ENCODE measurements at regions not wholly inside any gene's neighbourhood (a gene's known extent, or its start where the extent isn't known, plus 50 kb on each side); places are given as distances from the start of the nearest gene placed in this dataset.

DNA sequence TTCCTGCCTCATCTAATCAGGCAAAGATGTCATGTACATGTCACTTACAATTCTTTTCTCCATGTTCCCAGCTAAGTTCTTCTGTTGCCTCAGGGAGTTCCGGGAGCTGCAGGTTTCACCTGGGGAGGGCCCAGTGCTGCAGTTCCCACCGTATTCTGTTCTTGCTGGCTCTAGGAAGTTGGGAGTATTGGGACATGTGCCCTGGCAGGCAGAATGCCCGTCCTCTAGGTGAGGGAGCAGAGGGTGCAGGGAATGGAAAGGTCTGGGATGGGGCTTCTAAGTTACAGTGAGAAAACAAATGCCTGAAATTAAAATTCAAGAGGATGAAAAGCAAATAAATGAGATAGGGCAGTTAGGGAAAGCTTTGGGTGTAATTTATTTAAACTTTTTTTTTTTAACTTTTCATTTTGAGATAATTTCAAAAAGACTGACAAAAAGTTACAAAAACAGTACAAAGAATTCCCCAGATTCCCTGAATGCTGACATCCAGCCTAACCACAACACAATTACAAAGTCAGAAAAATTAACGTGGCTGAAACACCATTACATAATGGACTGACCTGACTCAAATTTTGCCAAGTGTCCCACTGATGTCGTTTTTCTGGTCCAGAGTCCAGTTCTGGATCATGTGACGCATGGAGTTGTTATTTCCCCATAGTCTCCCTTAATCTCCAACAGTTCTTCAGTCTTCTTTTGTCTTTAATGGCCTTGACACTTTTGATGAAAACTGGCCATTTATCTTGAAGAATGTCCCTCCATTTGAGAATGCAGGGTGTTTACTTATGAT, 187.2 kb upstream of the MYL2 start:
- no peak for DNase-seq

DNA sequence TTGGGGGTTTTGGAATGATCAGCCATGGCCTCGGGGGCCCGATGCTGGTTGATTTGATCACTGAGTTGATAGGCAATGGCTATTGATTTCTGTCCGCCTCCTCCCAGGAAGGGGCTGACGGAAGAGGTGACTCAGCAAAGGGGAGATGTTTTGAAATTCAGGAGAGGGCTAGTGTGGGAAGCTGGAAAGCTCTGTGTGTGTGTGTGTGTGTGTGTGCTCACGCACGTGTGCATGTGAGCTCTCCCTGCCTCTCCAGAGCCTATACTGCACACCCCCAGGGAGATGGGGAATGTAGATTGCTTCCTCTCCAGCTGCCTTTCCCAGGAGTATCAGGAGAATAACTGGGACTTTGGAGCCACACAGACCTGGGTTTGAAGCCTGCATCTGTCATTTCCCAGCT, 184.9 kb upstream of the MYL2 start:
- no peak for DNase-seq

GRCh38 chr12:111103583-111103982, 183.2 kb upstream of the MYL2 start:
- DNase-seq = no peak

- no peak for DNase-seq
Observed at GRCh38 chr12:111102102-111102739, 181.8 kb upstream of the MYL2 start.

GRCh38 chr12:111101003-111101402, 180.6 kb upstream of the MYL2 start:
- no peak for DNase-seq

GRCh38 chr12:111100554-111100953, 180.2 kb upstream of the MYL2 start:
- DNase-seq = no peak

DNA sequence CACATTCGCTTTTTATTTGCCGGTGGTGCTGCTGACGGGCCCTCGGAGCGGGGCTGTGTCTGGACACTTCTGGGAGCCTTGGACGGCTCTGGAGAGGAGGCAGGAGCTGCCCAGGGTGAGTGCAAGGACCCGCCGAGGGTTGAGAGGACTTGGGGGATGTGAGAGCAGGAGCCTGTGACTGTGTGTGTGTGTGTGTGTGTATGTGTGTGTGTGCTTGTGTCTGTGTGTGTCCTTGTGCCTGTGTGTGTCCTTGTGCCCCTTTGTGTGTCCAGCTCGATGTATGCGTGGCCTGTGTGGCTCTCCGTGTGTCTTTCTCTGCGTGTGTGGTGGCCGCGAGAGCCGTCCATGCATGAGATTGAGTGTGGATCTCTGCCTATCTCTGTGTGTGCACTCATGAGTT, 179.6 kb upstream of the MYL2 start:
- DNase-seq = no peak

DNA sequence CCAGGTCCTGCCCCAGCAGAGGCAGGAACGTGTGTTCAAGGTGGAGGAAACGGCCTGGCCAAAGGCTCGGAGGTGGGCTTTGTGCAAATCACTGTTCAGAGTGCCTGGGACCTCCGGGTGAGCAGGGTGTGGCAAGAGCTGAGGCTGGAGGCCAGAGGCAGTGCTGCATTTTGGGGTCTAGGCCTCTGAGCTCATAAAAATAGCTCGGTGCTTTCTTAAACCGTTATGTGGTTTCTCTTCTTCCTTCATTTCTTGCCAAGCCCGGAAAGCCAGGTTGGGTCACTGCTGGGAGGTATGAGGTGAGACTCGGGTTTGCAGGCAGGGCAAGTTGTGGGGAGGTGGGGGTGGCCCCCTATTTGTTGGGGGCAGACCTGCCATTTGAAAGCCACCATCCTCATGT, 178.8 kb upstream of the MYL2 start:
- DNase-seq = no peak

- no peak for DNase-seq
Observed at GRCh38 chr12:111094157-111095010, 174.0 kb upstream of the MYL2 start.

DNA sequence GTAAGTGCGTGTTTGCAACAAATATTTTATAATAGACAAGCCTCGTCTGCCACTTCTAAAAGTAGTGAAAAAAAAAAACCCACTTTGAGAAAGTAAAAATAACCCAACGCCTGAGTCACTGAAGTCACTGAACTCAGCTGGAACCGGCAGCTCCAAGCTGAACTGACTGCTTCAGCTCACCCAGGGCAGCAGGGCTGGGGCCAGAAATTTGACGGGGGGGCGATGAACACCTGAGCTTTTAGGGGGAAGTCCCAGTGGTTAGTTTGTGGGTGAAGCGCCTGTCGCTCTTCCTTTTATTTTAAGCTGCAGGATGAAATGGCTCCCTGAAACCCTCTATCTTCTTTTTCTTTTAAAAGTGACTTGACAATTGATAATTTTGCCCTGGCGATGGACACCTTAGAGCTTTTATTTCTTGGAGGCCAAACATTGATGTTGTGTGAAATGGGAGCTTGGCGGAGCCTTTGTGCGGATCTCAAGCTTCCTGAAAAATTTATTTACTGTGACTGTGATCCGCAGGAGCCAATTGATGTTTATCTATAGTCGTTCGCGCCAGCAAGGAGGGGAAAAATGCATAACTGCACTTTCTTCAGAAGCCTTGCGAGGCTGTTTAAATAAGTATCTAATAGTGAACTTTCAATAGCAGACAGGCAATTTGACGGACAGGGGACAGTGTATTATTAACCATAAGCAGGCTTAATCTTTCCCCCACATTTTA, 173.2 kb upstream of the MYL2 start:
- no peak for DNase-seq

GRCh38 chr12:111091051-111091450, 170.7 kb upstream of the MYL2 start:
- no peak for DNase-seq

DNA sequence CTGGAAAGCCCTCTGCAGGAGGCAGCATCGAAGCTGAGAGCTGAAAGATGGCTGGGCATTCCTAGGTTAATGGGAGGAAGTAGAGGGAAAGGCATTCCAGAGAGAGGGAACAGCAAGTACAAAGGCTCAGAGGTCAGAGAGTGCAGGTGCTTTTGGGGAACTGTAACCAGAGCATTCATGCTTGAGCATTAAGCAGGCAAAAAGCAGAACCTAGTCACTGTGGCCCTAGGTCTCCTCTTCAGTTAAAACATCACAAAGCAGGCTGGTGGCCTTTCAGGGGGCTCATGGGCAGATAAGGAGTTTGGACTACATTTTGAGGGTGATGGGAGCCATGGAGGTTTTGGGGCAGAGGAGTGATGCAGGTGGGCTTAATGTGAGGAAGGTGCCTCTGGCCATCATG, 169.2 kb upstream of the MYL2 start:
- no peak for DNase-seq

- no peak for DNase-seq
Observed at GRCh38 chr12:111088409-111088808, 168.0 kb upstream of the MYL2 start.

DNA sequence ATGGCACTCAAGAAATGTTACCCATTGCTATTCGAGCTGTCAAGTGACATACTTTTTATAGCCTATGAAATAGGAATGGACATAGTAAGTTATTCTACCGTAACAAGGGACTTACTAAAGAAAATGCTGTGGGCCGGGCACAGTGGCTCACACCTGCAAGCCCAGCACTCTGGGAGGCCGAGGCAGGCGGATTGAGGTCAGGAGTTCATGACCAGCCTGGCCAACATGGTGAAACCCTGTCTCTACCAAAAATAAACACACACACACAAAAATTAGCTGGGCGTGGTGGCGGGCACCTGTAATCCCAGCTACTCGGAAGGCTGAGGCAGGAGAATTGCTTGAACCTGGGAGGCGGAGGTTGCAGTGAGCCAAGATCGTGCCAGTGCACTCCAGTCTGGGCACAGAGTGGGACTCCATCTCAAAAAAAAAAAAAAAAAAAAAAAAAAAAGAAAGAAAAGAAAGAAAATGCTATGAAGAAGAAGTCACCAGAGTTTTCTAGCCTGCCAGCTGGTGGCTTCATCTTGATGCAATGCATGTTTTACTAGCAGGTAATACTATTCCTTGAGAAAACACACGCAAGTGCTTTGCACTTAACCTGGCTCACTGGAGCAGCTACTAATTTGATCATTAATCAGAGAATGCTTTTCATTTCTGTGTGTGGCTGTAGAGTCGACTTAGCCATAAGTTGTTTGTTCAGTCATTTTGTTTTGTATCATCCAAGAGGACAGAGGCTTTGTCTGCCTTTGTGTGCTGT, 166.7 kb upstream of the MYL2 start:
- DNase-seq = no peak

DNA sequence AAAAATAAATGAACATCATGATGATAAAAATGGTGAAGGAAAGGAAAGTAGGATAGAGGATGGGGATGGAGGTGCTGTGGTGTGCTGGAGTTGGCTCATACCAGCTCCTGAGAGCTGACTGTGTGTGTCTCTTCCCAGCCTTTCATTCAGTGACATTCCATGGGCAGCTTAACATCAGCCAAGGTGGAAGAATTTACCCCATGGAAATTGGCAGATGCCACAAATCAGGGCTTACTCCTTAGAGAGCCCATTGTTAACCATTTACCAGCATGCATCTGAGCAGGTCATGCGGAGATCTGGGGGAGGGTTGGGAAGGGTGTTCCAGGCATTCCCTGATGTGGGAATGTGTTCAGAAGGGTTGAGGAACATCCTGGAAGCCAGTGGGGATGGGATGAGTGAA, 164.7 kb upstream of the MYL2 start:
- DNase-seq = no peak

DNA sequence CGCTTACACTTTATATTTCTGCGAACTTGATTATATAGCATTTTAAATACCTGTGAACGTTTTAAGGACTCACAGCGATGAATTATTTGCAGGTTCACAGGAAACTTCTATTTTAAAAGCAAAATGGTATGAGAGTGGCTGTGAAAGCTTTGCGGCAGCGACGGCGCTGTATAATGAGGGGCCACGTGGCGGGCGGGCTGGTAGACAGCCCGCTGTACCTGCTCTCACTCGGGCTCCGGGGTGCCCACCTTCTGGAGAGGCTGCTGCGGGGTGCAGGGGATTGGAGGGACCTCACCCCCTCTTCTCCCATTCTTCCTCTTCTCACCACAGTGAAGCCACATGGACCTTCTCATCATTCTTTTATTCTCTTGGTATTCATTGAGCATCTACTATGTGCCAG, 164.2 kb upstream of the MYL2 start:
- DNase-seq = no peak

DNA sequence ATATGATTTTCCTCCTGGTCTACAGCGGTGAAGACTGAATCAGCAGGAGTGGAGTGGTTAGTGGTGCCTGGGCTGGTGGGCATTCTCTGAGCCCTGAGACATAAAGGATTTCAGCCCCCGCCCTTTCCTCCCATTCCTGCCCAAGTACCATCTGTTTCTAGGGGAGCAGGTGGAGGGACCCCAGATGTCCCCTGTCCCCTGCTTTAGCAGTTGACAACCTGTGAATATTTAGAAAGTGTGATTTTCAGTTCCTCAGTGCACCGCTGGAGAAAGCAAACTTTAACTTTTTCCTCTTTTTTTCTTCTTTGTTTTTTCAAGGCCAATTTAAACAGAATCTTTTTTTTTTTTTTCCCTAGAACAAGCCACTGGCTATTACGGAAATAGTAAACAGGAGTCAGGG, 163.8 kb upstream of the MYL2 start:
- DNase-seq = no peak

DNA sequence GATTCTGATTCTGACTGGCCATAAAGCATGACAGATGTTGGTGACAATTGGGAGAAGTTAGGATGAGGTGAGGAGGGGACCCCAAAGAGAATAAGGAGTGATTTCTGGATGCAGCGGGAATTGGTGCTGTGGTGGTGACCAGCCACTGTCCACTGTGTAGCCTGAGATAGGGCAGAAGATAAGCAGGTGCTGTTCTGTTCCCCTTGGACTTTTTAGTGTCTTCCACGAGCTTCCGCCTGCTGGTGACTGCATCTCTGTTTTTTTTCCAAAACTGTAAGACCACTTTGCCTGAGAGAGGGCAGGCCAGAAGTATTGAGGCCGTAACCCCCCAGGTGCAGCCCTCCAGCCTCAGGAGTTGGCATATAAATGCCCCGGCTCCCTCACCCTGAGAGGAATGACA, 161.2 kb upstream of the MYL2 start:
- DNase-seq = no peak

GRCh38 chr12:111078731-111079130, 158.4 kb upstream of the MYL2 start:
- no peak for DNase-seq

- DNase-seq = no peak
Observed at GRCh38 chr12:111076611-111077451, 156.5 kb upstream of the MYL2 start.

- DNase-seq = no peak
Observed at GRCh38 chr12:111076199-111076598, 155.8 kb upstream of the MYL2 start.
